HG03025 (cell line): ENCODE measurements at regions not wholly inside any gene's neighbourhood (a gene's known extent, or its start where the extent isn't known, plus 50 kb on each side); places are given as distances from the start of the nearest gene placed in this dataset.
A peak's percentile ranks its signal among the peaks of the same experiment; 100 is the strongest.

Experiments
- ATAC-seq: cut with Tn5 transposase; IDR thresholded peaks from one replicate; pipeline ENCODE4 v1.9.1; 2021; ENCODE audit warnings: mild to moderate bottlenecking, moderate library complexity; ENCODE audit not compliant: unreplicated experiment, low FRiP score

- no peak for ATAC-seq
Observed at GRCh38 chr2:228540976-228541375, 359.5 kb upstream of the SPHKAP start.

GRCh38 chr2:228535396-228535795, 353.9 kb upstream of the SPHKAP start:
- no peak for ATAC-seq

- no peak for ATAC-seq
Observed at GRCh38 chr2:228533156-228533555, 351.7 kb upstream of the SPHKAP start.

GRCh38 chr2:228532233-228532632, 350.7 kb upstream of the SPHKAP start:
- peak; percentile 74 for ATAC-seq

GRCh38 chr2:228527197-228527881, 345.9 kb upstream of the SPHKAP start:
- ATAC-seq = no peak

GRCh38 chr2:228526687-228527086, 345.2 kb upstream of the SPHKAP start:
- ATAC-seq = no peak

GRCh38 chr2:228522977-228523376, 341.5 kb upstream of the SPHKAP start:
- ATAC-seq = no peak

GRCh38 chr2:228522276-228522675, 340.8 kb upstream of the SPHKAP start:
- no peak for ATAC-seq

GRCh38 chr2:228519561-228519960, 338.1 kb upstream of the SPHKAP start:
- ATAC-seq = no peak

GRCh38 chr2:228516019-228516418, 334.5 kb upstream of the SPHKAP start:
- ATAC-seq = peak; percentile 33

- ATAC-seq = peak; percentile 73
Observed at GRCh38 chr2:228513480-228513879, 332.0 kb upstream of the SPHKAP start.

- ATAC-seq = no peak
Observed at GRCh38 chr2:228509021-228509420, 327.5 kb upstream of the SPHKAP start.

- no peak for ATAC-seq
Observed at GRCh38 chr2:228507870-228508269, 326.4 kb upstream of the SPHKAP start.

GRCh38 chr2:228507231-228507824, 325.8 kb upstream of the SPHKAP start:
- ATAC-seq = no peak

GRCh38 chr2:228503731-228504130, 322.2 kb upstream of the SPHKAP start:
- ATAC-seq = no peak

GRCh38 chr2:228493852-228494251, 312.4 kb upstream of the SPHKAP start:
- no peak for ATAC-seq

GRCh38 chr2:228479014-228479413, 297.5 kb upstream of the SPHKAP start:
- no peak for ATAC-seq

- no peak for ATAC-seq
Observed at GRCh38 chr2:228474466-228474865, 293.0 kb upstream of the SPHKAP start.

- no peak for ATAC-seq
Observed at GRCh38 chr2:228469721-228470120, 288.2 kb upstream of the SPHKAP start.

- no peak for ATAC-seq
Observed at GRCh38 chr2:228466851-228467250, 285.4 kb upstream of the SPHKAP start.

GRCh38 chr2:228465408-228465807, 283.9 kb upstream of the SPHKAP start:
- ATAC-seq = no peak

- ATAC-seq = no peak
Observed at GRCh38 chr2:228458364-228458763, 276.9 kb upstream of the SPHKAP start.
